Keratinocyte (primary cell): ENCODE measurements at regions not wholly inside any gene's neighbourhood (a gene's known extent, or its start where the extent isn't known, plus 50 kb on each side); places are given as distances from the start of the nearest gene placed in this dataset.

ENCODE experiments used
- DNase-seq: peaks from one replicate; pipeline ENCODE4 v3.0.0-alpha.2; 2011; ENCODE audit warnings: low read depth, missing footprints, low spot score
- FAIRE-seq: peaks from 2 replicates; lab custom pipeline; 2011; peaks lifted over from hg19 to GRCh38; lab: Jason Lieb, UNC
- H2AFZ ChIP-seq: 2 replicates; pipeline ENCODE4 v1.6.0; 2012; ENCODE audit warnings: low read length, control low read depth, inconsistent platforms; ENCODE audit not compliant: control insufficient read depth
- H3K27ac ChIP-seq: 2 replicates; pipeline ENCODE4 v1.5.1; 2011; ENCODE audit warnings: low read length; ENCODE audit not compliant: control insufficient read depth, insufficient read depth
- H3K27me3 ChIP-seq: 3 replicates; pipeline ENCODE4 v1.6.0; 2011; ENCODE audit warnings: low read length; ENCODE audit not compliant: control insufficient read depth, insufficient read depth; ENCODE audit errors: extremely low read depth
- H3K36me3 ChIP-seq, 2 experiments: 2 replicates in 1 of 2; 3 replicates in 1 of 2; pipeline ENCODE4 v1.5.1; 2011; ENCODE audit warnings: low read length in 2 of 2, mild to moderate bottlenecking in 1 of 2; ENCODE audit not compliant: control insufficient read depth in 2 of 2, insufficient read depth in 2 of 2; ENCODE audit errors: extremely low read depth in 1 of 2
- H3K4me1 ChIP-seq: 3 replicates; pipeline ENCODE4 v1.5.1; 2011; ENCODE audit warnings: low read length; ENCODE audit not compliant: control insufficient read depth, insufficient read depth; ENCODE audit errors: extremely low read depth
- H3K4me2 ChIP-seq: 3 replicates; pipeline ENCODE4 v1.6.0; 2011; ENCODE audit warnings: low read depth, low read length; ENCODE audit not compliant: control insufficient read depth, insufficient read depth; ENCODE audit errors: extremely low read depth
- H3K4me3 ChIP-seq, 3 experiments: fragments of 200-600 bp in 1 of 3; sonication (generic) in 1 of 3; 2 replicates in 2 of 3; 3 replicates in 1 of 3; pipeline ENCODE4 v1.5.1; 2011 to 2016; ENCODE audit warnings: low read length in 3 of 3, mild to moderate bottlenecking in 3 of 3, control low read depth in 2 of 3, inconsistent platforms in 1 of 3, low read depth in 1 of 3, mixed read lengths in 1 of 3, mixed run types in 1 of 3, moderate library complexity in 1 of 3; ENCODE audit not compliant: control insufficient read depth in 2 of 3, insufficient read depth in 2 of 3; ENCODE audit errors: extremely low read depth in 1 of 3
- H3K79me2 ChIP-seq: 2 replicates; pipeline ENCODE4 v1.6.0; 2012; ENCODE audit warnings: low read length; ENCODE audit not compliant: control insufficient read depth, insufficient read depth
- H3K9ac ChIP-seq: 3 replicates; pipeline ENCODE4 v1.6.0; 2011; ENCODE audit warnings: low read length; ENCODE audit not compliant: control insufficient read depth, insufficient read depth; ENCODE audit errors: extremely low read depth
- H3K9me1 ChIP-seq: 3 replicates; pipeline ENCODE4 v1.6.0; 2011; ENCODE audit warnings: low read length; ENCODE audit not compliant: control insufficient read depth, insufficient read depth; ENCODE audit errors: extremely low read depth
- H3K9me3 ChIP-seq: 2 replicates; pipeline ENCODE4 v1.5.1; 2012; ENCODE audit warnings: low read depth, low read length; ENCODE audit not compliant: control insufficient read depth
- H4K20me1 ChIP-seq: 3 replicates; pipeline ENCODE4 v1.6.0; 2011; ENCODE audit warnings: low read length; ENCODE audit not compliant: control insufficient read depth, insufficient read depth; ENCODE audit errors: extremely low read depth
- EZH2 ChIP-seq: IDR thresholded peaks from one replicate; pipeline ENCODE4 v1.6.1; 2012; ENCODE audit warnings: inconsistent platforms, mild to moderate bottlenecking, low read length, moderate library complexity
- dilution Hi-C: fragments of 300-500 bp; cut with MboI; formaldehyde crosslinking; loops from one replicate; pipeline ENCODE4 v1.7.0; 2020; ENCODE audit warnings: low sequenced_read_pairs; ENCODE audit not compliant: extremely low pct_ligation_motif_present
- TF ChIP-seq, protein P1 (sequence below), 3 experiments: IDR thresholded peaks in 1 of 3; conservative IDR thresholded peaks in 1 of 3; optimal IDR thresholded peaks in 1 of 3; 2 replicates in 2 of 3; 3 replicates in 1 of 3; pipeline versions ENCODE3 to v1.5.1; 2011; ENCODE audit warnings: low read length in 3 of 3, mild to moderate bottlenecking in 3 of 3, moderate library complexity in 2 of 3, control low read depth in 1 of 3, inconsistent platforms in 1 of 3; ENCODE audit not compliant: insufficient read depth in 2 of 3; ENCODE audit errors: extremely low read depth in 1 of 3

DNA sequence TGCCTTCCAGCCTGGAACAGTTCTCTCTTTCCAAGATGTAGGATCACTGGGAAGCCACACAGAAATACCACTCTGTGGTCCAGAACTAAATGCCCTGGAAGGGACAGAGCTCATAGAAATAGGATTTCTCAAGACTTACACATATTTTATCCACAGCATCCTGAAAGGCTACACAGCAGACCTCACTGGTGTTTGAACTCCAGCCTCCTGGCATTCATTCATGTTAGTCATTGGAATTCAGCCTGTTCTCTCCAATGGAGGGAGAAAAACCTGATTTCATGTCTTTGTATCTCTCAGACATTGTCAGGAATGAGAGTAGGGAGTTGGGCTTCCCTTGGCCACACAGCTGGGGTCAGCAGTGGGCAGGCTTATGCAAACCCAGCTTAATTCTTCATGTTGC is 121.1 kb upstream of the PPP2R3A start:
- no peaks in the 10 kb centered on the region for H3K36me3 ChIP-seq
- no peaks in the 10 kb centered on the region for H3K79me2 ChIP-seq
- no peaks in the 10 kb centered on the region for H3K27me3 ChIP-seq
- no peak for TF ChIP-seq EZH2
- TF ChIP-seq, protein P1, sequence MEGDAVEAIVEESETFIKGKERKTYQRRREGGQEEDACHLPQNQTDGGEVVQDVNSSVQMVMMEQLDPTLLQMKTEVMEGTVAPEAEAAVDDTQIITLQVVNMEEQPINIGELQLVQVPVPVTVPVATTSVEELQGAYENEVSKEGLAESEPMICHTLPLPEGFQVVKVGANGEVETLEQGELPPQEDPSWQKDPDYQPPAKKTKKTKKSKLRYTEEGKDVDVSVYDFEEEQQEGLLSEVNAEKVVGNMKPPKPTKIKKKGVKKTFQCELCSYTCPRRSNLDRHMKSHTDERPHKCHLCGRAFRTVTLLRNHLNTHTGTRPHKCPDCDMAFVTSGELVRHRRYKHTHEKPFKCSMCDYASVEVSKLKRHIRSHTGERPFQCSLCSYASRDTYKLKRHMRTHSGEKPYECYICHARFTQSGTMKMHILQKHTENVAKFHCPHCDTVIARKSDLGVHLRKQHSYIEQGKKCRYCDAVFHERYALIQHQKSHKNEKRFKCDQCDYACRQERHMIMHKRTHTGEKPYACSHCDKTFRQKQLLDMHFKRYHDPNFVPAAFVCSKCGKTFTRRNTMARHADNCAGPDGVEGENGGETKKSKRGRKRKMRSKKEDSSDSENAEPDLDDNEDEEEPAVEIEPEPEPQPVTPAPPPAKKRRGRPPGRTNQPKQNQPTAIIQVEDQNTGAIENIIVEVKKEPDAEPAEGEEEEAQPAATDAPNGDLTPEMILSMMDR (optimal IDR thresholded peaks at IDR 0.05 in 1 of 3, IDR thresholded peaks at IDR 0.05 in 1 of 3, conservative IDR thresholded peaks at IDR 0.05 in 1 of 3; ENCODE audit: extremely low read depth in 1 of 3, insufficient read depth in 2 of 3, low read length in 3 of 3): no peak
- no peak overlapping the region for H2AFZ ChIP-seq
- H4K20me1 ChIP-seq: no peaks in the 10 kb centered on the region
- no peak overlapping the region for H3K4me2 ChIP-seq
- H3K9me3 ChIP-seq: no peaks in the 10 kb centered on the region
- no peak for DNase-seq
- H3K9ac ChIP-seq: no peak overlapping the region
- dilution Hi-C loops: no loop called here
- no peak overlapping the region for H3K27ac ChIP-seq
- H3K9me1 ChIP-seq: no peaks in the 10 kb centered on the region
- no peaks in the 10 kb centered on the region for H3K4me1 ChIP-seq
- FAIRE-seq: no peak
- H3K4me3 ChIP-seq: no peak overlapping the region

DNA sequence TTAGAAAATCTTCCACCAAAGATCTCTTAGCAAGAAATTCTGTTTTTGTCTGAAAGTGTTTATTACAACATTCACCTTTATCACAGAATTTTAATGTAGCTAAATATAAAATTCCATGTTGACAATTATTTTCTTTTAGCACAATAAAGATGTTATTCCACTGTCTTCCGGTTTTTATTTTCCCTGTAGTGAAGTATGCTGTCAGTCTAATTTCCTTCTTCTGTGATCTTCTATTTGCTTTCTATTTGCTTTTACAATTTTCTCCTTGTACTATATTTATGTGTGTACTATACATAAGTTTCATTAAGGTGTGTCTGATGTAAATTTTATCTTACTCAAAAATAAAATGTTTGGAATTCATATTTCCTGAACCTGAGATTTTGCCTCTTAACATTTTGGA is 117.5 kb upstream of the PPP2R3A start:
- no peak overlapping the region for H3K27ac ChIP-seq
- H3K9me3 ChIP-seq: no peaks in the 10 kb centered on the region
- TF ChIP-seq, protein P1 (optimal IDR thresholded peaks at IDR 0.05 in 1 of 3, IDR thresholded peaks at IDR 0.05 in 1 of 3, conservative IDR thresholded peaks at IDR 0.05 in 1 of 3; ENCODE audit: extremely low read depth in 1 of 3, insufficient read depth in 2 of 3, low read length in 3 of 3): no peak
- TF ChIP-seq EZH2: no peak
- H2AFZ ChIP-seq: no peak overlapping the region
- no peaks in the 10 kb centered on the region for H3K36me3 ChIP-seq
- H3K9me1 ChIP-seq: no peaks in the 10 kb centered on the region
- H3K4me3 ChIP-seq: no peak overlapping the region
- H4K20me1 ChIP-seq: no peaks in the 10 kb centered on the region
- dilution Hi-C loops: no loop called here
- no peaks in the 10 kb centered on the region for H3K27me3 ChIP-seq
- H3K4me2 ChIP-seq: no peak overlapping the region
- DNase-seq (no peak), FAIRE-seq (no peak)
- no peaks in the 10 kb centered on the region for H3K4me1 ChIP-seq
- no peaks in the 10 kb centered on the region for H3K79me2 ChIP-seq
- H3K9ac ChIP-seq: no peak overlapping the region
